Caco-2 (cell line): ENCODE measurements at regions not wholly inside any gene's neighbourhood (a gene's known extent, or its start where the extent isn't known, plus 50 kb on each side); places are given as distances from the start of the nearest gene placed in this dataset.

Source experiments
- BruUV-seq: library from RNA; stranded (reverse); fragments of 400-500 nt; replicated peaks from 2 replicates; lab custom pipeline; 2021; lab: Mats Ljungman, UMichigan
- CTCF ChIA-PET: fragments of 300-600 bp; sonication (Branson Sonifier 250); formaldehyde crosslinking; loops from one replicate; lab custom pipeline; 2022; ENCODE audit warnings: antibody characterized with exemption; lab: Charles Lee
- POLR2A ChIA-PET: fragments of 300-600 bp; sonication (Branson Sonifier 250); formaldehyde crosslinking; loops from one replicate; lab custom pipeline; 2022; ENCODE audit warnings: antibody characterized with exemption; lab: Charles Lee
- DNase-seq, 2 experiments: peaks; one replicate each; pipeline versions ENCODE4 v3.0.0 to v3.0.0-alpha.2; 2020 to 2022
- H3K27me3 ChIP-seq: replicated peaks from 2 replicates; pipeline ENCODE4 v1.6.0; 2011; ENCODE audit warnings: low read length; ENCODE audit not compliant: control insufficient read depth, insufficient read depth
- H3K36me3 ChIP-seq: 2 replicates; pipeline ENCODE4 v1.5.1; 2011; ENCODE audit warnings: low read length; ENCODE audit not compliant: control insufficient read depth, insufficient read depth
- H3K4me1 ChIP-seq: fragments of 250-450 bp; sonication (Bioruptor Pico); 2 replicates; pipeline ENCODE4 v1.5.1; 2020; ENCODE audit warnings: mild to moderate bottlenecking
- H3K4me3 ChIP-seq: 2 replicates; pipeline ENCODE4 v1.5.1; 2011; ENCODE audit warnings: low read depth, mild to moderate bottlenecking, control low read depth, low read length
- H3K9me3 ChIP-seq: fragments of 250-450 bp; sonication (Bioruptor Pico); 2 replicates; pipeline ENCODE4 v1.5.1; 2020; ENCODE audit warnings: mild to moderate bottlenecking, moderate library complexity
- H3K27ac Mint-ChIP-seq: one replicate; pipeline ENCODE4 v1.8.0; 2022; ENCODE audit warnings: mixed read lengths; ENCODE audit not compliant: unreplicated experiment
- H3K27me3 Mint-ChIP-seq: one replicate; pipeline ENCODE4 v1.8.0; 2022; ENCODE audit warnings: mixed read lengths; ENCODE audit not compliant: insufficient read depth, unreplicated experiment
- H3K36me3 Mint-ChIP-seq: one replicate; pipeline ENCODE4 v1.8.0; 2022; ENCODE audit warnings: mild to moderate bottlenecking, mixed read lengths; ENCODE audit not compliant: insufficient read depth, unreplicated experiment
- H3K4me1 Mint-ChIP-seq: one replicate; pipeline ENCODE4 v1.8.0; 2022; ENCODE audit warnings: low read depth, mixed read lengths; ENCODE audit not compliant: unreplicated experiment
- H3K4me3 Mint-ChIP-seq: one replicate; pipeline ENCODE4 v1.8.0; 2022; ENCODE audit warnings: mild to moderate bottlenecking, moderate library complexity, mixed read lengths; ENCODE audit not compliant: unreplicated experiment
- H3K9me3 Mint-ChIP-seq: one replicate; pipeline ENCODE4 v1.8.0; 2022; ENCODE audit warnings: mixed read lengths; ENCODE audit not compliant: unreplicated experiment
- intact Hi-C: fragments of 100-400 bp; cut with micrococcal nuclease; formaldehyde crosslinking; loops from one replicate; pipeline ENCODE4 v1.10.0; 2022; ENCODE audit not compliant: unreplicated experiment
- TF ChIP-seq, protein P1 (sequence below), 2 experiments: fragments of 200-600 bp in 1 of 2; IDR thresholded peaks; 1 replicate in 1 of 2; 2 replicates in 1 of 2; pipeline versions ENCODE4 v1.5.1 to v1.8.0; 2011 to 2022; ENCODE audit warnings: antibody characterized with exemption in 1 of 2, control low read depth in 1 of 2, inconsistent platforms in 1 of 2, low read depth in 1 of 2, low read length in 1 of 2, mild to moderate bottlenecking in 1 of 2, moderate library complexity in 1 of 2; ENCODE audit not compliant: insufficient read depth in 1 of 2, severe bottlenecking in 1 of 2, unreplicated experiment in 1 of 2

DNA sequence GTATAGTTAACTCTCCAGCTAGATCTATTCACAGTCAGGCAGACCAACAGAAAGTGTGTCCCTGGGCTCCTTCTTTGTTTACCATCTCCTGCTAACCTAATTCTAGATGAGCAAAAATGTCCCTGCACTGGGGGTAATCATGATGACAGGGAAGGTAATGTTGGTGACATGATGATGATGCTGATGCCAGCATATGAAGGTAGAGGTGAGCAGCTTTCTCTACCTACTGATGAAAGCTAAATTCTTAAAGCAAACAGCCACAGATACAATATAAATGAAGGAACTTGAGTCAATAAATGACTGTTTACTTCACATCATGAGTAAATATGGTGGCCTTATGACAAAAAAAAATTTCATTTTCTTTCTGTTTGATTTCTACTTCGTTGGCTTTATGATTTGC lies 78.5 kb downstream of the NKX6-1 start:
- Histone ChIP-seq H3K27me3 (no peaks in the 10 kb centered on the region; the same call in 1 of the 2 replicates), H3K36me3 (no peaks in the 10 kb centered on the region), H3K4me3 (no peak overlapping the region), H3K9me3 (no peaks in the 10 kb centered on the region), H3K4me1 (no peaks in the 10 kb centered on the region)
- POLR2A ChIA-PET, result no interaction called here
- Mint-ChIP-seq H3K4me1 (no peaks in the 10 kb centered on the region), H3K27me3 (peaks cover 15% of the 10 kb centered on the region), H3K27ac (no peak overlapping the region), H3K4me3 (no peak overlapping the region), H3K9me3 (no peaks in the 10 kb centered on the region), H3K36me3 (no peaks in the 10 kb centered on the region)
- intact Hi-C loops, result no loop called here
- no peak for DNase-seq
- CTCF ChIA-PET, result no interaction called here
- TF ChIP-seq, protein P1, sequence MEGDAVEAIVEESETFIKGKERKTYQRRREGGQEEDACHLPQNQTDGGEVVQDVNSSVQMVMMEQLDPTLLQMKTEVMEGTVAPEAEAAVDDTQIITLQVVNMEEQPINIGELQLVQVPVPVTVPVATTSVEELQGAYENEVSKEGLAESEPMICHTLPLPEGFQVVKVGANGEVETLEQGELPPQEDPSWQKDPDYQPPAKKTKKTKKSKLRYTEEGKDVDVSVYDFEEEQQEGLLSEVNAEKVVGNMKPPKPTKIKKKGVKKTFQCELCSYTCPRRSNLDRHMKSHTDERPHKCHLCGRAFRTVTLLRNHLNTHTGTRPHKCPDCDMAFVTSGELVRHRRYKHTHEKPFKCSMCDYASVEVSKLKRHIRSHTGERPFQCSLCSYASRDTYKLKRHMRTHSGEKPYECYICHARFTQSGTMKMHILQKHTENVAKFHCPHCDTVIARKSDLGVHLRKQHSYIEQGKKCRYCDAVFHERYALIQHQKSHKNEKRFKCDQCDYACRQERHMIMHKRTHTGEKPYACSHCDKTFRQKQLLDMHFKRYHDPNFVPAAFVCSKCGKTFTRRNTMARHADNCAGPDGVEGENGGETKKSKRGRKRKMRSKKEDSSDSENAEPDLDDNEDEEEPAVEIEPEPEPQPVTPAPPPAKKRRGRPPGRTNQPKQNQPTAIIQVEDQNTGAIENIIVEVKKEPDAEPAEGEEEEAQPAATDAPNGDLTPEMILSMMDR (IDR thresholded peaks at IDR 0.05; ENCODE audit: insufficient read depth in 1 of 2, low read depth in 1 of 2, low read length in 1 of 2, severe bottlenecking in 1 of 2, unreplicated experiment in 1 of 2), result no peak
- no TSS peak for BruUV-seq

DNA sequence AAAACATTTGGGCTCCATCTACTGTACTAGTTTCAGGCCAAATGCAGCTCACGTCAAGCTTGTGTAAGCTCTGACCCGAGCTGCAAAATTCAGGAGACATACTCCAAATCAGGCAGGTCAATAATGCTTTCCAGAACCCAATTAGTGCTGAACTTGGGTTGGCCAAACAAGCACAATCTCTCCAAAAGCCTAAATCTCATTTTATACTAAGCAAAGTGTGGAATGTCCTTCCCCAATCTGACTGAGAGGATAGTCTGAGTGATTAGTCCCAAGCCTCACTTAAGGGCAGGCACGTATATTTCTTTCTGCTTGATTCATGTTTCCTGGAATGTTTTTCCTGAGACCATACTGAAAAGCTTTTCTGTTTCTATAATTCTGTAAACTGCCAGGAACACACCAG lies 79.9 kb downstream of the NKX6-1 start:
- Mint-ChIP-seq H3K27me3 (peaks cover 19% of the 10 kb centered on the region), H3K4me3 (no peak overlapping the region), H3K9me3 (no peaks in the 10 kb centered on the region), H3K36me3 (no peaks in the 10 kb centered on the region), H3K4me1 (no peaks in the 10 kb centered on the region), H3K27ac (no peak overlapping the region)
- TF ChIP-seq, protein P1 (IDR thresholded peaks at IDR 0.05; ENCODE audit: insufficient read depth in 1 of 2, low read depth in 1 of 2, low read length in 1 of 2, severe bottlenecking in 1 of 2, unreplicated experiment in 1 of 2), result no peak
- no peak for DNase-seq
- Histone ChIP-seq H3K9me3 (no peaks in the 10 kb centered on the region), H3K4me3 (no peak overlapping the region), H3K4me1 (no peaks in the 10 kb centered on the region), H3K27me3 (no peaks in the 10 kb centered on the region; the same call in 1 of the 2 replicates), H3K36me3 (no peaks in the 10 kb centered on the region)
- ChIA-PET CTCF (interaction anchor here (1.0 kb wide), 1 partner anchor 12 kb away, joined by 3 read pairs; no protein-coding TSS in a partner anchor), POLR2A (no interaction called here)
- no TSS peak for BruUV-seq
- intact Hi-C loops, result no loop called here

GRCh38 chr4:84417997-84418709 lies 80.9 kb downstream of the NKX6-1 start:
- Histone ChIP-seq H3K9me3 (no peaks in the 10 kb centered on the region), H3K4me3 (no peak overlapping the region), H3K27me3 (no peaks in the 10 kb centered on the region; the same call in 1 of the 2 replicates), H3K36me3 (no peaks in the 10 kb centered on the region), H3K4me1 (no peaks in the 10 kb centered on the region)
- Mint-ChIP-seq H3K4me3 (no peak overlapping the region), H3K4me1 (no peaks in the 10 kb centered on the region), H3K27ac (no peak overlapping the region), H3K9me3 (no peaks in the 10 kb centered on the region), H3K36me3 (no peaks in the 10 kb centered on the region), H3K27me3 (peaks cover 19% of the 10 kb centered on the region)
- TF ChIP-seq, protein P1 (IDR thresholded peaks at IDR 0.05; ENCODE audit: insufficient read depth in 1 of 2, low read depth in 1 of 2, low read length in 1 of 2, severe bottlenecking in 1 of 2, unreplicated experiment in 1 of 2), result no peak
- no peak for DNase-seq
- BruUV-seq, result no TSS peak
- intact Hi-C loops, result no loop called here
- POLR2A ChIA-PET, result no interaction called here
- CTCF ChIA-PET, result no interaction called here
